Activated T-helper 9 cell treated with anti-CD3 and anti-CD28 coated beads, Interleukin-2, amount 50 U/mL, for 16 hours (primary cell): ENCODE measurements at regions not wholly inside any gene's neighbourhood (a gene's known extent, or its start where the extent isn't known, plus 50 kb on each side); places are given as distances from the start of the nearest gene placed in this dataset.
A peak's percentile ranks its signal among the peaks of the same experiment; 100 is the strongest.
"Not testable (repeated sequence)": the region's sequence is repeated elsewhere in the genome, so short reads cannot be mapped to it uniquely, and the experiment has no call there.

Experiments
- DNase-seq: peaks from one replicate; pipeline ENCODE4 v3.0.0-alpha.2; 2020; ENCODE audit warnings: low read depth

GRCh38 chr12:89059721-89060541 lies 292.4 kb downstream of the DUSP6 start:
- no peak for DNase-seq

DNA sequence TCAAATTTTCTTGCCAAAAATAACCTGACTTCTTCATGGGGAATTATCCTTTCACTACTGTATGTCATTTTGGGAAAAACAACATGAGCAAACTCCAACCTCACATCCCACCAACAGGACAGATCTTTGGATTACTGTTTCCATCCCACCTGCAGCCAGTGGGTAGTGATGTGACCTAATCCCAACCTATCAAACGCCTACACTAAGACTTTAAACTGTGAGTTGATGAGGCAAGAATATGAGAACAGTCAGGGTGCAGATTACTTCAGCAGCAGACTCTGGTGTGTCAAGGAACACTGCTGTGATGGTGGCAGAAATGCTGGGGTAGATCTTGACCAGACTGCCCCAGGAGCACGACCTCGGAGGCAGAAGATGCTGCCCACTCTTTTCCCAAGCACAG lies 293.2 kb downstream of the DUSP6 start:
- DNase-seq = no peak

DNA sequence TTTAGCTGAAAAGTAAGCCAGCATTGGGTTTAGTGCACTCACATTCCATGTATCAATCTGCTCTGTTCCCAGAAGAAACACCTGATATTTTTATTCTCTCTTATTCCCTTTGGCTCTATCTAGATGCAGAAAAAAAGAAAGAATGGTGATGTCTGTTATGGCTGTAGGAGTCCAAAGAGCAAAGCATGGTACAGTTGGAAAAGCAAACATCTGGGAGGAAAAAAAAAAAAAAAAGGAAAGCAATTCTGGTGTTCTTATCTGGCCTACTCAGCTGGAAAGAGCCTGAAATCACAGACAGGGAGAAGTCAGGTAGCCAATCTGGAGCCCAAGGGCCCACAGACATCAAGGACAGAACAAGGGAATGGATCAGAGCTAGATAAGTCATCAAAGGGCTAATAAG lies 293.9 kb downstream of the DUSP6 start:
- DNase-seq = no peak

DNA sequence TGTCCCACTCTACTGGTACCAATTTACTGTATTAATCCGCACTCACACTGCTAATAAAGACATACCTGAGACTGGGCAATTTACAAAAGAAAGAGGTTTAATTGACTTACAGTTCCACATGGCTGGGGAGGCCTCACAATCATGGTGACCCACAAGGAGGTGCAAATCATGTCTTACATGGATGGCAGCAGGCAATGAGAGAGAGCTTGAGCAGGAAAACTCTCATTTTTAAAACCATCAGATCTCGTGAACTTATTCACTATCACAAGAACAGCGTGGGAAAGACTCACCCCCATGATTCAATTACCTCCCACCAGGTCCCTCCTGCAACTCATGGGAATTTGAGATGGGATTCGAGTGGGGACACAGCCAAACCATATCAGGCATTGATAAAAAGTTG lies 298.5 kb downstream of the DUSP6 start:
- DNase-seq = not testable (repeated sequence)

GRCh38 chr12:89051065-89051677 lies 301.1 kb downstream of the DUSP6 start:
- DNase-seq = no peak

GRCh38 chr12:89047856-89048418 lies 304.4 kb downstream of the DUSP6 start:
- no peak for DNase-seq

DNA sequence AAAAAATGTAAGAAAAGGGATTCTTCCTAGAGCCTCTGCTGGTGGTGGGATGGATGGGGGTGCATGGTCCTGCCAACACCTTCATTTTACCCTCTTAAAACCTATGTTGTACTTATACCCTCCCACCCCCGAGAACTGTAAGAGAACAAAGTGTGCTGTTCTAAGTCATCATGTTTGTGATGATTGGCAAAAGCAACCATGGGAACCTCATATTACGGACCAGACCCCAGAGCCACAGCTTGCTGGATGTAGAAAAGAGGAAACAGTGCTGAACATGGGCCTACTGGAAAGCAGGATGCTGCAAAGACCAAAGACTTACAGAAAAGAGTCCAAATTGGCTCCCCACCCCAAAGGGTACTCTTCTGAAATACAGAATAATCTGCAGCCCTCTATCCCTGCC lies 311.2 kb downstream of the DUSP6 start:
- DNase-seq = no peak

DNA sequence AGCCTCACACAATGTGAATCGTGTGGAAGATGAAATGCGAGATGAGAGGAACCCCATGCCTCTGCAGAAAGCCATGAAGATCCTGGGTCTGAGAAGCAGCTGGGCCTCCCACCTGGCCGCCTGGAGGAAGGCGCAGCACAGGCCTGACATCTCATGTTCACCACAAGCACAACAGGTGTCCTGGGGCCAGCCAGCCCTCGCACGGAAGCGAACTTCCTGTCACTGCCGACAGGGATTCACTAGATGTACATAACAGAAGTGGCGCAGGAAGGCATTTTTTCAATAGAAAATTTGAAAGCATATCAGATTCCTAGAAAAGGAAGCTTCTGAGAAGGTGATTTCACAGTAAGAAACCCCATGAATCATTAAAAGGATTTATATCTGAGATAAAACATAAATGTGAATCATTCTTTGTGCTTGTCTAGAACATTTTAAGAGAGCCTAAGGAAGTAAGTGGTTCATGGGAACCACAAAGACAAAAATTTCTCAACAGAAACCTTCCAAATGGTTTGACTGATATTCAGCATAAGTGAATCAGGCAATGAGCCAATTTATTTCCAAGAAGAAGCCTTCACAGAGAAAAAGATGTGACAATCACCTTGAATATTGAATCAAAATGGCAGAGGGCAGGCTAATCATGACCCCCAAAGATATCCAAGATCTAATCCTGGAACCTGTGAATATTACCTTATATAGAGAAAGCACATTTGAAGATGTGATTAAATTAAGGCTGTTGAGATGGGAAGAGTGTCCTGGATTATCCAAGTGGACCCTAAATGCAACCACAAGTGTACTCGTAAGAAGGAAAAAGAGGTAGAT lies 311.9 kb downstream of the DUSP6 start:
- peak; percentile 69 for DNase-seq

GRCh38 chr12:89038831-89039512 lies 313.3 kb downstream of the DUSP6 start:
- no peak for DNase-seq

DNA sequence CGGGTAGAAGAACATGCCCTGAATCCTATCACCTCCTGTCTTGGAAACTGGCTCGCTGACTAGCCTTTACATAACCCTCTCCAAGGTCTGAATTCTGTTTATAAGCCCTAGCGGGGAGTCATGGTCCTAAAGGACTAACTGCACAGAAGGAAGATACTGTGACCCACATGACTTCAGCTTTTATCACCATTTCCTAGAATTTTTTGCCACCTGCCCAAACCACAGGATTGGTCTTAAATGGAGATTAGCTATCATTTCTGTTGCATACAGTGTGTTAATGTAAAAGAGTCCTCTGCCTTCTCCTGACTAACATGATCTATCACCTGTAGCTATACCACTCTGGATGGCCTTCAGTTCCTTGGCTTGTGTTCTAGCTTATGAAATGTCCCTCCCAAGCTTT lies 319.2 kb downstream of the DUSP6 start:
- DNase-seq = no peak

DNA sequence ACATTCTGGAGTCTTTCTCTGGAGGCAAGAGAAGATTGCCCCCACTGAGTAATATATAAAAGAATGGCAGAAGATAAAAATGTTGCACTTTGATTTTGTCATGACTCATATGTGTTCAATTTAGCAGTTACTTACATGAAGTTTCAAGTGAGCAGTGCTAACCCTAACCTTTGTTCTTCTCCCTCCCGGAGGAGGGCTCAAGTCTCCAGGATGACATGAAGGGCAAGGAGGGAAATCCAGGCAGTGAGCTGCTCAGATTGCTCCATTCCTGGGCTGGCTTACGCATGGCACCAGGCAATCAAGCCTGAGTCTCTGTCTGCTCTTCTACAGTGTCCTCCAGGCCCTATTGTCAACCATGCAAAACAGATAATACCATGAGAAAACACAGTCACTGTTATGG lies 322.3 kb downstream of the DUSP6 start:
- DNase-seq = no peak

GRCh38 chr12:89024580-89024979 lies 327.7 kb downstream of the DUSP6 start:
- DNase-seq = no peak

- no peak for DNase-seq
Measured at GRCh38 chr12:89023936-89024335, 328.4 kb downstream of the DUSP6 start.

GRCh38 chr12:89020689-89021088 lies 331.6 kb downstream of the DUSP6 start:
- DNase-seq = no peak

GRCh38 chr12:89020121-89020480 lies 332.2 kb downstream of the DUSP6 start:
- DNase-seq = no peak

DNA sequence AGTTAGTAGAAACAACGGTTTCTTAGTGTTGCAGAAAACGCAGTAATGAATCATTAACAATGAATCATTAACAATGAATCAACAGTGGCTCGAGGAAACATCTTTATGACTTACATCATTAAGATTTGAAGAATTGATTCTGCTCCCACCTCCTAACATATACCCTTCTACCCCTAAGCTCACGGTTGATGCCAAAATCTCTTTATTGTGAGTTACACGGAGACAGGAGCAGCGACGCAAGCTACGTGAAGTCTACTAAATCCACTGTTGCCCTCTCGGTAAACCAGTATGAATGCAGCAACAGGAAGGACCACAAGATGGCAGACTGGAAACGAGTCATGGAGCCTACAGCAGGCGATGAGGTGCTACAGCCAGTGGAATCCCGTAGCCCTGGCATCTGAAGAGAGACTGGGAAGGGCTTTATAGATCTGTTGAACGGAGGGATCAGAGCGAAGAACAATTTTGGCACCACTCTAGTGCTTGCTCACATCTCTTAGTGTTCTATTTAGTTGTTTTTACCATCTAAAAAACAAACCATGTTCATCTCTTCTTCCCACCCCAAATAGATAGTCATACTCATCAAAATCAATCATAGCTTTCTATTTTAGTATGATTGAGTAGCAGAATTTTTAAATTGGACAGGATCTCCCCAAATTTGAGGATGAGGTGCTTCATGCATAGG lies 332.7 kb downstream of the DUSP6 start:
- DNase-seq = peak; percentile 46

GRCh38 chr12:89016970-89017778 lies 335.1 kb downstream of the DUSP6 start:
- no peak for DNase-seq

DNA sequence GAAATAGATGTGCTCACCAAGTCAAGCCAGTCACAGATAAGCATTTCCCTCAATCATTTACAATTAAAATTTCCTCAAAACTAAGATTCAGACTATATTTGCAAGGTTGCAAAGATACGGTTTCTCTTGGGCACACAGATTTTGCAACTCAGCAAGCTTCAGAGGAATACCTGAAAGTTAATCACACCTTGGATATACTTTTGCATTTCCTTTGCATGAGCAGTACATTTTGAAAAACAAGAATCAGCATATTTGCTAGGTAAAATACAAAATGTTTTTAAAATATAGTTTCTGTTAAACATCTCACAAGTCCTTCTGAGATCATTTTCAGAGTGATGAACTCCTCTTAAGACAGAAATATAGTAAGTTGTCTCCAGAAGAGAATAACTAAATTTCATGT lies 336.9 kb downstream of the DUSP6 start:
- DNase-seq = no peak

DNA sequence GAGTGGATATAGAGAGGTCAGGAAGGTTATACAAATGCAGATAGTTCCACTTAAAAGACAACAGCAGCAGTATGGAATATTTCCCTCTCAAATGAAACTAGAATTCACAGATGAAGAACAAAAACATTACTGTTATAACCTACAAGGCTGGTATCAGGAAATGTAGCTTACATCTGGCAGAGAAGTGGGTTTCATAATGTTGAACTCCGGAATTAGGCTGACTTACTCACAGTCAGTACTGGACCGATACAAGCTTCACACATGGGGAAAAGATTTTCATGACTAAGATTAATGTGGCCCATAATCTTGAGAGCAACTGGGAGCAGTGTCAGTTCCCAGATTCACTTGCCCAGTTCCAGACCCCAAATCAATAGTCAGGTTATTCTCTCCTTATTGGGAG lies 353.9 kb downstream of the DUSP6 start:
- no peak for DNase-seq

- no peak for DNase-seq
Measured at GRCh38 chr12:88996200-88996788, 356.0 kb downstream of the DUSP6 start.
